GM12872 (cell line): ENCODE measurements at regions not wholly inside any gene's neighbourhood (a gene's known extent, or its start where the extent isn't known, plus 50 kb on each side); places are given as distances from the start of the nearest gene placed in this dataset.

Source experiments
- TF ChIP-seq, protein P1 (sequence below): IDR thresholded peaks from 3 replicates; pipeline ENCODE4 v1.5.1; 2011; ENCODE audit warnings: low read depth, mild to moderate bottlenecking, low read length, moderate library complexity; ENCODE audit not compliant: insufficient read depth

DNA sequence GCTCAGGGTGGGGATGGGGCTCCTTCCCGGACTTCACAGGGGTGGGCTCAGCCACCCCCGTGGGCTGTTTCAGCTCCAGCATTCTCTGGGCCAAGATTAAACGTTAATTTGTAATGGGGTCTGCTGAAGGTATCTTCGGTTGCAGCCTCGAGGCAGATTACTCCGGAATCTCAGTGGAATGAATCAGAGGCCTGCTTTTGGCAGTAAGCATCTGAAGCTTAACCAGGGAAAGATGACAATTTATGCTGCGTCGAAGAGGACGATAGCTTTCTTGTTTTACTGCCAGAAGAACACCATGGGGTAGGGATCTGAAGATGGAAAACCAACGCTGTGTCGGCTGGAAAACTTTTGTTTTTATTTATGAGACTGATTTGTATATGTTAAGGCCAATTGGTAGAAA lies 129.2 kb upstream of the MSX1 start:
- TF ChIP-seq, protein P1, sequence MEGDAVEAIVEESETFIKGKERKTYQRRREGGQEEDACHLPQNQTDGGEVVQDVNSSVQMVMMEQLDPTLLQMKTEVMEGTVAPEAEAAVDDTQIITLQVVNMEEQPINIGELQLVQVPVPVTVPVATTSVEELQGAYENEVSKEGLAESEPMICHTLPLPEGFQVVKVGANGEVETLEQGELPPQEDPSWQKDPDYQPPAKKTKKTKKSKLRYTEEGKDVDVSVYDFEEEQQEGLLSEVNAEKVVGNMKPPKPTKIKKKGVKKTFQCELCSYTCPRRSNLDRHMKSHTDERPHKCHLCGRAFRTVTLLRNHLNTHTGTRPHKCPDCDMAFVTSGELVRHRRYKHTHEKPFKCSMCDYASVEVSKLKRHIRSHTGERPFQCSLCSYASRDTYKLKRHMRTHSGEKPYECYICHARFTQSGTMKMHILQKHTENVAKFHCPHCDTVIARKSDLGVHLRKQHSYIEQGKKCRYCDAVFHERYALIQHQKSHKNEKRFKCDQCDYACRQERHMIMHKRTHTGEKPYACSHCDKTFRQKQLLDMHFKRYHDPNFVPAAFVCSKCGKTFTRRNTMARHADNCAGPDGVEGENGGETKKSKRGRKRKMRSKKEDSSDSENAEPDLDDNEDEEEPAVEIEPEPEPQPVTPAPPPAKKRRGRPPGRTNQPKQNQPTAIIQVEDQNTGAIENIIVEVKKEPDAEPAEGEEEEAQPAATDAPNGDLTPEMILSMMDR: no peak

DNA sequence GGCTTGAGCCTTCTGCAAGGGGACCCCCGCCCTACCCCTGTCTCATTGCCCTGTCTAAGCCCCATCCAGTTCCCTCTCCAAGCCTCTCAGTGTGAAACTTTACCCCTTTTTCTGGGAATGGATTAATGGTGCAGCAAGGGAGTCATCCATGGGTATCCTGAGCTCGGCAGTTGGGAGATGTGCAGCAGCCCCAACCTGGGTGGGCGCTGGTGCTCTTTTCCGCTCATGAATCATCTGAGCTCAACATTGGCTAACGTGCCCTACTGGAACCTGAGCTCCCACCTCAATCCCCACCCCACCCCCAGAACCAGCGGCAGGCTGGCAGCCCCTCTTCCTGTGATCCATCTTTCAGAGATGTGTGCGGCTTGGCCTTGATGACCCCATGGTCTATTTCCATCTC lies 130.3 kb upstream of the MSX1 start:
- TF ChIP-seq, protein P1: no peak

DNA sequence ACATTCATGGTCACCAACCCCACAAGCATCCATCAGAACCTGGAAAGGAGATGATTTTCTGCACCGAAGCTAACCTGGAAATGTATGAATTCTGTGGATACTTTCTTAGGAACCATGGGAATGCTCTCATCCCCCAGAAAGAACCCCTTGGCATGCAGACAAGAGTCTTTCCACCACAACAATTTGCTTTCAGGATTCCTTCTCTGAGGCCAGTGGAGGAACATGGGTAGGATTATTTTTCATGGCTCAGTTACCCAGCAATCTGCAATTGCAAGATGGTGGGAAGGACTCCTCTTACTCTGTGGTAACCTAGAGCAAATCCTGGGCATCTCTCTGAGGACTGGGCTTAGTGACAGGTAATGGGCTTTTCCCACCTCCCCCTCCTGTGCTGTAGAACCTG lies 131.9 kb upstream of the MSX1 start:
- TF ChIP-seq, protein P1: no peak

DNA sequence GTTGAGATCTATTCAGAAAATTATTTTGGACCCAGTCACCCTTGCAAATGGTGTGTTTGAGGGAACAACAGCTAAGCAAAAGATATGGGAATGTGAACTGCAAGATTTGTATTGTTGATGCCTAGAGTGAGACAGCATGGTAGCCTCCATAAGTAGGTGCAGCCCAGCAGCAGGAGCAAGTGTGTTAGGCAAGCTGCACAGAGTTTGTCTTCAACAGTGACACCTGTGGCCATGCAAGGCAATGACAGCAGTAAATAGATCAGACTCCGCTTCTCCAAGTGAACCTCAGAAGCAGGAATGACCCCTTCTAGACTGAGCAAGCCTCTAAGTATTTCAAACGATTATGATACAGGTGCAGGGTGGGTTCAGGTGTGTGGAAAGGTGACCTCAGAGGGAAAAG lies 133.4 kb upstream of the MSX1 start:
- TF ChIP-seq, protein P1: peak; percentile 52; the same call in 2 of the 3 replicates

DNA sequence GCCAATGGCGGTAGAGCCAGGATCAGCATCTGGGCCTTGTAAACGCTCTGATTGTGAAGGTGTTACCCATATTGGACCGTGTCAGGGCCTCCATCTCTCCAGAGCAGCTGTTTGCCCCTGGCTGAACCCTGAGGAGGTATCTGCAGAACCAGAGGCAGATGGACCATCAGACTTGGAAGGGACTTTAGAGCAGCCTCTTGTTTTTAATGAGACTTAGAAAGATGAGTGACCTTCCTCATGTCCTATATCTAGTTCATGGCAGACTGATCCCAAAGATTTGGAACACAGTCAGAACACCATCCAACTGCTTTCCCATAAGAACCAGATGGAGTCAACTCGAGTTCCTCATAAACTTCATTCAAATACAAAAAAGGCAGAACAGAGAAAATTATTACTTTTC lies 135.1 kb upstream of the MSX1 start:
- TF ChIP-seq, protein P1: no peak

DNA sequence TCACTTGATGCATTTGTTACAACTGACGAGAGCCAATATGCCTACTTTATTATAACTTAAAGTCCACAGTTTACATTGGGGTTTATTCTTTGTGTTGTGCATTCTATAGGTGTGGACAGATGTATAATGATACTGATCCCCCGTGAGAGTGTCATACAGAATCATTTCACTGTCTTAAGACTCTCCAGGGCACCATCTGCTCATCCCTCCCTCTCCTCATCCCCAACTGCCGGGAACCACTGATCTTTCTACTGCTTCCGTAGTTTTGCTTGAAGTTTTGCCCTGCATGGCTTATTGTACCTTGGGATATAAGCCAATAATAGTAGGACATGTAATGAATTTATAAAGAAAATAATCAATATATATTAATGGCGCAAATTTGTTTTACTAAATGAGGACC lies 137.8 kb upstream of the MSX1 start:
- TF ChIP-seq, protein P1: no peak

DNA sequence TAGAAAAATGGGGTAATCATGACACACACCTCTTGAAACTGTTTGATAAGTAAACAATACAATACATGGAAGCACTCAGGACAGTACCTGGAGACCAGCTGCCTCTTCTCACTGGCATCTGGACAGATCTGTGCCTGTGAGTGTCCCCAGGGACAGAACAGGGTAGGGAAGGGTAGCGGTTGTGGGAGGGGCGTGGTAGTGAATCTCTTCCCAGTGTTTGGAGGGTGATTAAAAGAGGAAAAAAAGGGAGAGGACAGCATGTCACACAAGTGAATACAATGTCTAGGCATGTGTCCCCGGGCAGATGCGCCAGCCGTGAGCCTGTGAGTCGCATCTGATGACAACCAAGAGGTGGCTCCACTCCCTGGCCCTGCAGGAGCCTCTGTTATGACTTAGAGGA lies 138.8 kb upstream of the MSX1 start:
- TF ChIP-seq, protein P1: no peak

DNA sequence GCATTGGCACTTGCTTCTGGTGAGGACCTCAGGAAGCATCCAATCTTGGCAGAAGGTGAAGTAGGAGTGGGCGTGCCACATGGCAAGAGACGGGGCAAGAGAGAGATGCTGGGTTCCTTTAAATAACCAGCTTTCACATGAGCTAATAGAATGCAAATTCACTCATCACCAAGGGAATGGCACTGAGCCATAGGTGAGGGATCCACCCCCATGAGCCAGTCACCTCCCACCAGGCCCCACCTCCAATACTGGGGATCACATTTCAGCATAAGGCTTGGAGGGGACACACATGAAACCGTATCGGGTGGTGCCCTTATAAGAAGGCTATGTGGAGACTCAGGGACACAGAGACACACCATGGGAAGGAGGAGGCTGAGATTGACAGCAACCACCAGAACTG lies 140.0 kb upstream of the MSX1 start:
- TF ChIP-seq, protein P1: no peak
